ENCODE measurements at regions not wholly inside any gene's neighbourhood (a gene's known extent, or its start where the extent isn't known, plus 50 kb on each side); places are given as distances from the start of the nearest gene placed in this dataset.

GRCh38 chr1:118275472-118276115 lies 90.6 kb upstream of the SPAG17 start:
- no peak for FAIRE-seq

DNA sequence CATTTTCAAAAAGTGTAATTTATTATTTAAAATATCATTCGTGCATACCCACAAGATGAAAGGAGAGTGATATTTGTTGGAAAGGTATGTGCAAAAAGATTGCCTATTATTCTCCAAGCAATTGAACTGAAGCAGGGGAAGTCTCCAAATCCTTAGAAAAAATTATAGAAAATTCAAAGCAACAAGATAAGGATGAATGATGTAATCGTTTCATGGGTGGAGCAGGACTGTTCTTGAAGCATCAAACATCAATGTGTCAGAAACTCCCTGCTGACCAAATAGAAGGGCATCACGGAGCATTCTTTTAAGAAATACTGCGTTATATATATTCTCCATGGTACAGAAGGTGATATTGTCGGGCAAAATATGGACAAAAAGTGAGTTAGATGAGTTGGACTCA lies 87.9 kb upstream of the SPAG17 start:
- no peak for TF ChIP-seq POLR2A (IDR thresholded peaks at IDR 0.05; ENCODE audit: low read depth, low read length)
- no peak for FAIRE-seq
- DNase-seq (ENCODE audit: insufficient read length, low spot score): no peak

More at GRCh38 chr1:118275472-118276115, 90.6 kb upstream of the SPAG17 start:
- DNase-seq (ENCODE audit: insufficient read length, low spot score): no peak
- no peak for TF ChIP-seq POLR2A (IDR thresholded peaks at IDR 0.05; ENCODE audit: low read depth, low read length)

GRCh38 chr1:118271883-118272282 lies 86.9 kb upstream of the SPAG17 start:
- TF ChIP-seq POLR2A (IDR thresholded peaks at IDR 0.05; ENCODE audit: low read depth, low read length): no peak
- DNase-seq (ENCODE audit: insufficient read length, low spot score): no peak
- FAIRE-seq: no peak

DNA sequence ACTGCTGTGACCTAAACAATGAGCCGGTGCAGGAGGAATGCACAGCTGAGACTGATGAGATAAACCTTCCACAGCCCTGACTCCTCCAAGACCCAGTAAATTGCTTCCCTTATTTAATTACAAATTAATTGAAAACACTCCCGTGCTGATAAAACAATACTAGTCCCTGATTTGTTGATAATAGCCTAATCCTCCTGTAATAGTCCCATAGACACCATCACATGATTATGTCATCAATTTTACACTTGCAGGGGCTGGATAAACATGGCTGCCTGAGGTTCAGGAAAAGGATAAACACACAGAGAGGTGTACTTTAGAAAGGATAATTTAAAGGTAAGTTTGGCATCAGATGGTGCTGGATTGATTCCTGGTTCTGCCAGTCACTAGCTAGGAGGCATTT lies 84.6 kb upstream of the SPAG17 start:
- DNase-seq (ENCODE audit: insufficient read length, low spot score): no peak
- FAIRE-seq: no peak
- TF ChIP-seq POLR2A (IDR thresholded peaks at IDR 0.05; ENCODE audit: low read depth, low read length): no peak

DNA sequence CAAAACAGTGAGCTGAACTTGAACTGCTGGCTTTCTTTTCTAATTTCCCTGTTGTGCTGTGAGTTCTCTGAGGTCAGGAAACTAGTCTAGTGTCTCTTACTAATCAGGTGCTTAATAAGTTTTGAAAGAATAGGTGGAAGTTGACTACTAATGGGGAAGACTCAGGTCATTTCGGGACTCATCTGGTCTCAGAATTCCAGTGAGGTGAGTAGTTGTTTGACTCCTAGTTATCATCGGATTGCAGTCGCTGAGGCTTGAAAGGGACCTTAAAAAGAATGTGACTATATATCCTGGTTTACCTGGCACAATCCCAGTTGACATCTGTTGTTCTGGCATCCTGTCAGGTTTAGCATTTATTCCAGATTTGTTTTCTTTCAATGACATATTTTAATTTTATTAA lies 81.4 kb upstream of the SPAG17 start:
- DNase-seq (ENCODE audit: insufficient read length, low spot score) (no peak), FAIRE-seq (no peak)
- TF ChIP-seq POLR2A (IDR thresholded peaks at IDR 0.05; ENCODE audit: low read depth, low read length): no peak

- FAIRE-seq (no peak), DNase-seq (ENCODE audit: insufficient read length, low spot score) (no peak)
- TF ChIP-seq POLR2A (IDR thresholded peaks at IDR 0.05; ENCODE audit: low read depth, low read length): no peak
These were observed 79.3 kb upstream of the SPAG17 start for GRCh38 chr1:118264343-118264742.

GRCh38 chr1:118262865-118263264 lies 77.8 kb upstream of the SPAG17 start:
- DNase-seq (ENCODE audit: insufficient read length, low spot score): no peak
- no peak for FAIRE-seq
- TF ChIP-seq POLR2A (IDR thresholded peaks at IDR 0.05; ENCODE audit: low read depth, low read length): no peak

- no peak for FAIRE-seq
- no peak for TF ChIP-seq POLR2A (IDR thresholded peaks at IDR 0.05; ENCODE audit: low read depth, low read length)
- DNase-seq (ENCODE audit: insufficient read length, low spot score): no peak
These were observed 73.9 kb upstream of the SPAG17 start for GRCh38 chr1:118258975-118259374.

DNA sequence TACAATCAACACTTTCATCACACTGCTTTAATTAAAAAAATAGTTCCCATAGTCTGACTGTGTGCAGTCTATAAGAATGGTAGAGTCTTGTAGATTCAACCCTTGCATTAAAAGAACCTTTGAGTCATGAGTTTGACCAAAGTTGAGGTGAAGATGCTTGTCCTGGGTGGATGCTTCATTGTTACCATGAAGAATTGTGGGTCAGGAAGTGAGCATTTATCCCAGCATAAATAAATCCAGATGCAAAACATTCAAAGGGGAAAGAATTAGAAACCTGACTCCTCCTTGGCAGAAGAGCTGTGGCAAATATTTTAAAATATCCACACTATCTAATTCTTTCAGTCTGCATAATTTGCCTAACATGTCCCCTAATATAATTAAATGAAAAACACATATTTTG lies 72.9 kb upstream of the SPAG17 start:
- no peak for DNase-seq (ENCODE audit: insufficient read length, low spot score)
- FAIRE-seq: no peak
- no peak for TF ChIP-seq POLR2A (IDR thresholded peaks at IDR 0.05; ENCODE audit: low read depth, low read length)

GRCh38 chr1:118254491-118255425 lies 69.7 kb upstream of the SPAG17 start:
- no peak for TF ChIP-seq POLR2A (IDR thresholded peaks at IDR 0.05; ENCODE audit: low read depth, low read length)
- FAIRE-seq (no peak), DNase-seq (ENCODE audit: insufficient read length, low spot score) (no peak)

DNA sequence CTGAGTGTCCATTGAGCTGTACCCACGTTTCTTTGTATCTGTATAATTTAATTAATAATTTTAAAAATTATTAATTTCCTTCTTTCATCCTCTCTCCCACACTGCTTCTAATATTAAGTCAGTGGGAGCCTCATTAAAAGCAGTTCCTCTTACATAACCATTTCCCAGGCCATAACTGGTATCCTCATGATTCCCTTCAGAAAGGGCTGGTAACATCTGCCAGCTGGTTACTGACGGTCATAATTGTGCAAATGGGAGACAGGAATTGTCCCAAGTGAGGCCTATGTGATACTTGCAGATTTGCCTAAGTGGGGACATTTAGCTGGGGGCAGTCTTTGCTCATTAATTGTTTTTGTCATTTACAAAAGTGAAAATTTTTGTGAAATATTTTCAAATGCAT lies 69.0 kb upstream of the SPAG17 start:
- DNase-seq (ENCODE audit: insufficient read length, low spot score) (no peak), FAIRE-seq (no peak)
- no peak for TF ChIP-seq POLR2A (IDR thresholded peaks at IDR 0.05; ENCODE audit: low read depth, low read length)

GRCh38 chr1:118253053-118253915 lies 68.3 kb upstream of the SPAG17 start:
- TF ChIP-seq POLR2A (IDR thresholded peaks at IDR 0.05; ENCODE audit: low read depth, low read length): no peak
- DNase-seq (ENCODE audit: insufficient read length, low spot score) (no peak), FAIRE-seq (no peak)

GRCh38 chr1:118252624-118253023 lies 67.6 kb upstream of the SPAG17 start:
- no peak for TF ChIP-seq POLR2A (IDR thresholded peaks at IDR 0.05; ENCODE audit: low read depth, low read length)
- FAIRE-seq: no peak
- no peak for DNase-seq (ENCODE audit: insufficient read length, low spot score)

GRCh38 chr1:118250232-118250631 lies 65.2 kb upstream of the SPAG17 start:
- FAIRE-seq: no peak
- TF ChIP-seq POLR2A (IDR thresholded peaks at IDR 0.05; ENCODE audit: low read depth, low read length): no peak
- DNase-seq (ENCODE audit: insufficient read length, low spot score): no peak
